Colonic mucosa (tissue), 4 donors: ENCODE measurements at regions not wholly inside any gene's neighbourhood (a gene's known extent, or its start where the extent isn't known, plus 50 kb on each side); places are given as distances from the start of the nearest gene placed in this dataset.

Experiments
- DNase-seq: peaks from one replicate; pipeline ENCODE4 v3.0.0-alpha.2; 2020
- H3K27ac ChIP-seq: fragments of 200-600 bp; one replicate; pipeline ENCODE4 v1.8.0; 2021
- H3K27me3 ChIP-seq: fragments of 200-600 bp; one replicate; pipeline ENCODE4 v1.8.0; 2021
- H3K36me3 ChIP-seq: fragments of 200-600 bp; one replicate; pipeline ENCODE4 v1.8.0; 2021
- H3K4me1 ChIP-seq: fragments of 200-600 bp; one replicate; pipeline ENCODE4 v1.8.0; 2021; ENCODE audit warnings: mild to moderate bottlenecking
- H3K4me3 ChIP-seq: fragments of 200-600 bp; one replicate; pipeline ENCODE4 v1.8.0; 2021
- H3K9ac ChIP-seq, 2 donors: one replicate each; pipeline ENCODE4 v1.7.0; 2013; ENCODE audit warnings: control low read depth in 2 of 2, low read depth in 2 of 2, low read length in 2 of 2
- H3K9me3 ChIP-seq: fragments of 200-600 bp; one replicate; pipeline ENCODE4 v1.8.0; 2021
- CTCF ChIP-seq: fragments of 200-600 bp; IDR thresholded peaks from one replicate; pipeline ENCODE4 v1.8.0; 2022; ENCODE audit warnings: antibody characterized with exemption, mild to moderate bottlenecking
- intact Hi-C: fragments of 100-400 bp; cut with DNase I; formaldehyde crosslinking; loops from one replicate; pipeline ENCODE4 v1.14.1; 2022
- donor health status: healthy.
- donor health status: DM: no; HTN: no; CAD: no.
- donor health status: DM: no; HTN: no; CAD: no.

GRCh38 chr18:56388571-56388970 is 249.8 kb downstream of the TXNL1 start:
- DNase-seq, result no peak
- intact Hi-C loops, result no loop called here
- H3K4me3 ChIP-seq, result no peak overlapping the region
- H3K9ac ChIP-seq, result no peak overlapping the region
- no peaks in the 10 kb centered on the region for H3K4me1 ChIP-seq
- H3K9me3 ChIP-seq, result no peaks in the 10 kb centered on the region
- H3K27me3 ChIP-seq, result no peaks in the 10 kb centered on the region
- no peaks in the 10 kb centered on the region for H3K36me3 ChIP-seq
- no peak overlapping the region for H3K27ac ChIP-seq
- no peak for TF ChIP-seq CTCF

- Histone ChIP-seq H3K4me3 (no peak overlapping the region), H3K9me3 (no peaks in the 10 kb centered on the region), H3K4me1 (no peaks in the 10 kb centered on the region), H3K27me3 (no peaks in the 10 kb centered on the region), H3K36me3 (no peaks in the 10 kb centered on the region), H3K9ac (no peak overlapping the region), H3K27ac (no peak overlapping the region)
- TF ChIP-seq CTCF, result no peak
- DNase-seq, result no peak
- intact Hi-C loops, result no loop called here
Measured at GRCh38 chr18:56386856-56387255, 251.5 kb downstream of the TXNL1 start.

- DNase-seq, result no peak
- Histone ChIP-seq H3K36me3 (no peaks in the 10 kb centered on the region), H3K4me1 (no peaks in the 10 kb centered on the region), H3K27me3 (no peaks in the 10 kb centered on the region), H3K27ac (no peak overlapping the region), H3K4me3 (no peak overlapping the region), H3K9me3 (no peaks in the 10 kb centered on the region), H3K9ac (no peak overlapping the region)
- intact Hi-C loops, result no loop called here
- no peak for TF ChIP-seq CTCF
Measured at GRCh38 chr18:56383349-56383748, 255.0 kb downstream of the TXNL1 start.

- TF ChIP-seq CTCF, result no peak
- H3K27ac ChIP-seq, result no peak overlapping the region
- intact Hi-C loops, result no loop called here
- no peaks in the 10 kb centered on the region for H3K9me3 ChIP-seq
- no peak overlapping the region for H3K9ac ChIP-seq
- no peak for DNase-seq
- no peaks in the 10 kb centered on the region for H3K4me1 ChIP-seq
- no peaks in the 10 kb centered on the region for H3K27me3 ChIP-seq
- H3K36me3 ChIP-seq, result no peaks in the 10 kb centered on the region
- H3K4me3 ChIP-seq, result no peak overlapping the region
Measured at GRCh38 chr18:56382541-56382940, 255.9 kb downstream of the TXNL1 start.

GRCh38 chr18:56381196-56381595 is 257.2 kb downstream of the TXNL1 start:
- Histone ChIP-seq H3K4me3 (no peak overlapping the region), H3K36me3 (no peaks in the 10 kb centered on the region), H3K9me3 (no peaks in the 10 kb centered on the region), H3K27ac (no peak overlapping the region), H3K4me1 (no peaks in the 10 kb centered on the region), H3K9ac (no peak overlapping the region), H3K27me3 (no peaks in the 10 kb centered on the region)
- no peak for DNase-seq
- intact Hi-C loops, result no loop called here
- no peak for TF ChIP-seq CTCF

GRCh38 chr18:56380685-56381084 is 257.7 kb downstream of the TXNL1 start:
- Histone ChIP-seq H3K27me3 (no peaks in the 10 kb centered on the region), H3K9me3 (no peaks in the 10 kb centered on the region), H3K4me1 (no peaks in the 10 kb centered on the region), H3K9ac (no peak overlapping the region), H3K4me3 (no peak overlapping the region), H3K36me3 (no peaks in the 10 kb centered on the region), H3K27ac (no peak overlapping the region)
- no peak for DNase-seq
- intact Hi-C loops, result no loop called here
- no peak for TF ChIP-seq CTCF
